ENCODE measurements at regions not wholly inside any gene's neighbourhood (a gene's known extent, or its start where the extent isn't known, plus 50 kb on each side); places are given as distances from the start of the nearest gene placed in this dataset.

GRCh38 chr6:79338493-79338892, 104.0 kb upstream of the HMGN3 start:
- TF ChIP-seq TAF1 (IDR thresholded peaks at IDR 0.05; ENCODE audit: low read depth) (no peak), EGR1 (IDR thresholded peaks at IDR 0.05) (no peak), YY1 (IDR thresholded peaks at IDR 0.05; ENCODE audit: low read depth) (no peak), FOXM1 (IDR thresholded peaks at IDR 0.05; ENCODE audit: borderline replicate concordance, low read depth) (no peak), RAD21 (IDR thresholded peaks at IDR 0.05; ENCODE audit: low read depth) (no peak), TEAD4 (IDR thresholded peaks at IDR 0.05) (no peak), TCF12 (IDR thresholded peaks at IDR 0.05; ENCODE audit: low read depth) (no peak), EP300 (IDR thresholded peaks at IDR 0.05; ENCODE audit: borderline replicate concordance) (no peak), MAX (IDR thresholded peaks at IDR 0.05) (no peak), CREB1 (IDR thresholded peaks at IDR 0.05; ENCODE audit: low read depth) (no peak), REST (IDR thresholded peaks at IDR 0.05; ENCODE audit: low read depth) (no peak), USF1 (IDR thresholded peaks at IDR 0.05) (no peak), NFIC (IDR thresholded peaks at IDR 0.05) (no peak), CEBPB (IDR thresholded peaks at IDR 0.05) (no peak)
